ENCODE measurements at regions not wholly inside any gene's neighbourhood (a gene's known extent, or its start where the extent isn't known, plus 50 kb on each side); places are given as distances from the start of the nearest gene placed in this dataset.
A peak's percentile ranks its signal among the peaks of the same experiment; 100 is the strongest.

DNA sequence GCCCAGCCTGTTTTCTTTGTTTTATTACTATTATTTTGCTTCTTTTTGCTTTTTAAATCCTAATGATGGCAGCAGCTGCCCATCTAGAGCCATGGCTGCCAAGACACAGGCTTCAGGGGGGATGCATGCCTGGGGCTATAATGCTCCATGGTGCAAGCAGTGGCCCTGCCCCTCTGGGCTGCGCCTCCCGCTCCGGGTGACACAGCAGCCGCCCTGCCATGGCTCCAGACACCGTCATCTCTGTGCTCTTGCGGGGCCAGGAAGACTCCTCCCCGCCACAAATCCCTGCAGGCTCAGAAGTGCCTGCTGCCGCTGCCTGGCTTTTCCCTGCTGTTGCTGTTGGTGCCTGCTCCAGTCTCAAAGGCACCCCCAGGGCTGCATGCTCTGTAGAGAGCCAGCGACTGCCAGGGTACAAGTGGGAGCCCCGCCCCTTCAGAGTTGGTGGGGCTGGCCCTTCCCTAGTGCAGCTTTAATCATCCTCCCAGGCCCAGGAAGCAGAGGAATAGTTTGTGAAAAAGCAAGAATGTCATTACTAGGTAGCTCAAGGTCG lies 581.5 kb downstream of the FGF9 start:
- POLR2A ChIA-PET (ENCODE audit: unreplicated experiment) = no interaction called here
- Histone ChIP-seq H3K4me2 (no peak overlapping the region), H3K4me3 (no peak overlapping the region), H3K27ac (no peak overlapping the region), H3K36me3 (ENCODE audit: low read depth) (no peaks in the 10 kb centered on the region), H4K20me1 (ENCODE audit: insufficient read depth) (no peaks in the 10 kb centered on the region), H3K79me2 (ENCODE audit: low read depth) (no peaks in the 10 kb centered on the region), H3K4me1 (replicated peaks; ENCODE audit: insufficient read depth) (no peaks in the 10 kb centered on the region), H3K9me3 (ENCODE audit: insufficient read depth, low read depth) (no peaks in the 10 kb centered on the region), H3K27me3 (ENCODE audit: insufficient read depth, low read depth) (peaks cover 31% of the 10 kb centered on the region), H2AFZ (no peak overlapping the region), H3F3A (ENCODE audit: insufficient read depth, low read depth) (no peaks in the 10 kb centered on the region), H3K9me2 (ENCODE audit: insufficient read depth) (no peaks in the 10 kb centered on the region)
- intact Hi-C loops (cut with micrococcal nuclease; ENCODE audit: unreplicated experiment) = no loop called here
- CTCF ChIA-PET = no interaction called here
- no peak for DNase-seq
- TF ChIP-seq CTCF (conservative IDR thresholded peaks at IDR 0.05) (no peak), EZH2 (IDR thresholded peaks at IDR 0.05; ENCODE audit: low read depth) (no peak)
- BruUV-seq (replicated peaks) = no TSS peak

- H3K27ac ChIP-seq = no peak overlapping the region
- no peaks in the 10 kb centered on the region for H3K36me3 ChIP-seq (ENCODE audit: low read depth)
- no peaks in the 10 kb centered on the region for H3K9me3 ChIP-seq (ENCODE audit: insufficient read depth, low read depth)
- H3K4me1 ChIP-seq (replicated peaks; ENCODE audit: insufficient read depth) = no peaks in the 10 kb centered on the region
- no peaks in the 10 kb centered on the region for H3K79me2 ChIP-seq (ENCODE audit: low read depth)
- POLR2A ChIA-PET (ENCODE audit: unreplicated experiment) = no interaction called here
- TF ChIP-seq EZH2 (IDR thresholded peaks at IDR 0.05; ENCODE audit: low read depth) (no peak), CTCF (conservative IDR thresholded peaks at IDR 0.05) (no peak)
- no peak overlapping the region for H3K4me3 ChIP-seq
- intact Hi-C loops (cut with micrococcal nuclease; ENCODE audit: unreplicated experiment) = no loop called here
- no peaks in the 10 kb centered on the region for H4K20me1 ChIP-seq (ENCODE audit: insufficient read depth)
- H3K9me2 ChIP-seq (ENCODE audit: insufficient read depth) = no peaks in the 10 kb centered on the region
- no peak overlapping the region for H2AFZ ChIP-seq
- H3K27me3 ChIP-seq (ENCODE audit: insufficient read depth, low read depth) = peaks cover 24% of the 10 kb centered on the region
- CTCF ChIA-PET = no interaction called here
- H3K4me2 ChIP-seq = no peak overlapping the region
- BruUV-seq (replicated peaks) = no TSS peak
- no peak for DNase-seq
- no peaks in the 10 kb centered on the region for H3F3A ChIP-seq (ENCODE audit: insufficient read depth, low read depth)
Measured at GRCh38 chr13:22253107-22253506, 582.2 kb downstream of the FGF9 start.

- peaks cover 6% of the 10 kb centered on the region; the same call in 1 of the 2 replicates for H3K27me3 ChIP-seq (ENCODE audit: insufficient read depth, low read depth)
- no peaks in the 10 kb centered on the region for H3K9me3 ChIP-seq (ENCODE audit: insufficient read depth, low read depth)
- no TSS peak for BruUV-seq (replicated peaks)
Measured at GRCh38 chr13:22256111-22256639, 585.3 kb downstream of the FGF9 start.

More at GRCh38 chr13:22256111-22256639, 585.3 kb downstream of the FGF9 start:
- Histone ChIP-seq H2AFZ (no peak overlapping the region), H3K4me3 (no peak overlapping the region), H3K4me1 (replicated peaks; ENCODE audit: insufficient read depth) (no peaks in the 10 kb centered on the region), H3K4me2 (no peak overlapping the region), H3F3A (ENCODE audit: insufficient read depth, low read depth) (no peaks in the 10 kb centered on the region), H3K36me3 (ENCODE audit: low read depth) (no peaks in the 10 kb centered on the region), H3K9me2 (ENCODE audit: insufficient read depth) (no peaks in the 10 kb centered on the region), H3K27ac (no peak overlapping the region), H3K79me2 (ENCODE audit: low read depth) (no peaks in the 10 kb centered on the region), H4K20me1 (ENCODE audit: insufficient read depth) (no peaks in the 10 kb centered on the region)
- peak; percentile 29; the same call in 1 of the 2 replicates for TF ChIP-seq CTCF (conservative IDR thresholded peaks at IDR 0.05)
- no peak for TF ChIP-seq EZH2 (IDR thresholded peaks at IDR 0.05; ENCODE audit: low read depth)
- DNase-seq = no peak
- ChIA-PET CTCF (no interaction called here), POLR2A (ENCODE audit: unreplicated experiment) (no interaction called here)
- intact Hi-C loops (cut with micrococcal nuclease; ENCODE audit: unreplicated experiment) = no loop called here
